HepG2 (cell line): ENCODE measurements at regions not wholly inside any gene's neighbourhood (a gene's known extent, or its start where the extent isn't known, plus 50 kb on each side); places are given as distances from the start of the nearest gene placed in this dataset.

Experiments used
- CCAR2 ChIP-seq: fragments of 200-400 bp; formaldehyde crosslinking; optimal IDR thresholded peaks from 2 replicates; pipeline ENCODE3; 2018; ENCODE audit warnings: low read depth, mild to moderate bottlenecking, low read length, moderate library complexity
- CHD2 ChIP-seq: IDR thresholded peaks from 2 replicates; pipeline ENCODE4 v1.6.1; 2011; ENCODE audit warnings: low read depth, low read length, improper control_type of control experiment
- CTCF ChIP-seq: sonication (generic); formaldehyde crosslinking; IDR thresholded peaks from 2 replicates; pipeline ENCODE4 v1.5.0; 2020; ENCODE audit warnings: mild to moderate bottlenecking, missing genetic modification reagents, moderate library complexity
- EP300 ChIP-seq, 3 experiments: sonication (generic) in 1 of 3; formaldehyde crosslinking in 1 of 3; IDR thresholded peaks; 2 replicates each; pipeline versions ENCODE4 v1.5.1 to v1.6.1; 2011 to 2020; ENCODE audit warnings: low read depth in 2 of 3, low read length in 2 of 3, borderline replicate concordance in 1 of 3, improper control_type of control experiment in 1 of 3, mild to moderate bottlenecking in 1 of 3, missing genetic modification reagents in 1 of 3, moderate library complexity in 1 of 3
- ESRRA ChIP-seq: sonication (generic); formaldehyde crosslinking; IDR thresholded peaks from 2 replicates; pipeline ENCODE4 v1.5.1; 2020; ENCODE audit warnings: mild to moderate bottlenecking, low read depth, missing genetic modification reagents
- MXI1 ChIP-seq: IDR thresholded peaks from 3 replicates; pipeline ENCODE4 v1.6.1; 2012; ENCODE audit warnings: low read depth, low read length, inconsistent platforms, borderline replicate concordance
- SATB2 ChIP-seq: sonication (generic); formaldehyde crosslinking; IDR thresholded peaks from 2 replicates; pipeline ENCODE4 v1.5.0; 2020; ENCODE audit warnings: missing genetic modification reagents
- USF2 ChIP-seq, 2 experiments: sonication (generic) in 1 of 2; formaldehyde crosslinking in 1 of 2; IDR thresholded peaks; 2 replicates each; pipeline versions ENCODE4 v1.5.1 to v1.6.1; 2011 to 2020; ENCODE audit warnings: borderline replicate concordance in 1 of 2, low read depth in 1 of 2, low read length in 1 of 2, mild to moderate bottlenecking in 1 of 2, missing genetic modification reagents in 1 of 2, moderate library complexity in 1 of 2
- ZNF354B ChIP-seq: sonication (generic); formaldehyde crosslinking; IDR thresholded peaks from 2 replicates; pipeline ENCODE4 v1.8.0; 2022; ENCODE audit warnings: mild to moderate bottlenecking, missing genetic modification reagents
- ZNF556 ChIP-seq: sonication (generic); formaldehyde crosslinking; IDR thresholded peaks from 2 replicates; pipeline ENCODE4 v1.4.0; 2020; ENCODE audit warnings: mild to moderate bottlenecking, missing genetic modification reagents, borderline replicate concordance
- ZNF652 ChIP-seq: IDR thresholded peaks from 2 replicates; pipeline ENCODE4 v1.6.1; 2016; ENCODE audit warnings: low read depth, borderline replicate concordance
- TF ChIP-seq, protein P1 (sequence below): sonication (generic); formaldehyde crosslinking; IDR thresholded peaks from 2 replicates; pipeline ENCODE4 v1.8.0; 2023; ENCODE audit warnings: mild to moderate bottlenecking, missing genetic modification reagents
- TF ChIP-seq, protein P2 (sequence below): fragments of 450-650 bp; IDR thresholded peaks from 2 replicates; pipeline ENCODE4 v1.6.1; 2017; ENCODE audit warnings: mild to moderate bottlenecking

DNA sequence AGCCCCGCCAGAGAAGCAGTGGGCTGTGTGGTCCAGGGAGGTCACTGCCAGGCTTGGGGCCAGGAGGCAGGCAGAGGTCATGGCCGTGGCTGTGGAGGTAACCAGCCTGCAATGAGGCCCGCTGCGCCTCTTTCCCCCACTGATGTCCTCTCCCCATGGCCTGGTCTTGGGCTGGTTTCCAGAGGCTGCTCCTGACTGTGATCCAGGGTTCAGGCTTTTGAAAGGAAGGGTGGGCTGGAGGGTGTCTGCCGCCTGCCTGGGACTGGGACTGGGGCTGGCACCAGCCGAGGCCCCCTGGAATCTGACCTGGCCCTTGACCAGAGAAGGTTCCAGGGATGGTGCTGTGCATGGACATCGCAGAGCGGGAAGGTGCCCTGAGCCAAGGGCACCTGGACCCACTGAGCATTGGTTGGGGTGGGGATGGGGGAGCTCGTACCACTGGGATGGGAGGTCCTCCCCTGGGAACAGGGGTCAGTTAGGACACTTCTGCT, 59.6 kb upstream of the THY1 start:
- TF ChIP-seq ZNF556 (CRISPR knock-in tag) (no peak), USF2 (IDR thresholded peaks at IDR 0.05; ENCODE audit: low read depth, low read length) (no peak), USF2 (CRISPR knock-in tag; IDR thresholded peaks at IDR 0.05; ENCODE audit: borderline replicate concordance) (no peak), ESRRA (CRISPR knock-in tag) (no peak), MXI1 (no peak), ZNF354B (no peak), CTCF (CRISPR knock-in tag) (no peak), EP300 (IDR thresholded peaks at IDR 0.05; ENCODE audit: low read depth in 2 of 2, low read length in 2 of 2) (no peak), EP300 (CRISPR knock-in tag; IDR thresholded peaks at IDR 0.05; ENCODE audit: borderline replicate concordance) (no peak), CHD2 (no peak), SATB2 (CRISPR knock-in tag) (no peak), CCAR2 (no peak), ZNF652 (no peak)
- TF ChIP-seq, protein P1, sequence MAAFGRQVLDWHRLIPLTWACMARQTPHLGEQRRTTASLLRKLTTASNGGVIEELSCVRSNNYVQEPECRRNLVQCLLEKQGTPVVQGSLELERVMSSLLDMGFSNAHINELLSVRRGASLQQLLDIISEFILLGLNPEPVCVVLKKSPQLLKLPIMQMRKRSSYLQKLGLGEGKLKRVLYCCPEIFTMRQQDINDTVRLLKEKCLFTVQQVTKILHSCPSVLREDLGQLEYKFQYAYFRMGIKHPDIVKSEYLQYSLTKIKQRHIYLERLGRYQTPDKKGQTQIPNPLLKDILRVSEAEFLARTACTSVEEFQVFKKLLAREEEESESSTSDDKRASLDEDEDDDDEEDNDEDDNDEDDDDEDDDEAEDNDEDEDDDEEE: no peak
- TF ChIP-seq, protein P2, sequence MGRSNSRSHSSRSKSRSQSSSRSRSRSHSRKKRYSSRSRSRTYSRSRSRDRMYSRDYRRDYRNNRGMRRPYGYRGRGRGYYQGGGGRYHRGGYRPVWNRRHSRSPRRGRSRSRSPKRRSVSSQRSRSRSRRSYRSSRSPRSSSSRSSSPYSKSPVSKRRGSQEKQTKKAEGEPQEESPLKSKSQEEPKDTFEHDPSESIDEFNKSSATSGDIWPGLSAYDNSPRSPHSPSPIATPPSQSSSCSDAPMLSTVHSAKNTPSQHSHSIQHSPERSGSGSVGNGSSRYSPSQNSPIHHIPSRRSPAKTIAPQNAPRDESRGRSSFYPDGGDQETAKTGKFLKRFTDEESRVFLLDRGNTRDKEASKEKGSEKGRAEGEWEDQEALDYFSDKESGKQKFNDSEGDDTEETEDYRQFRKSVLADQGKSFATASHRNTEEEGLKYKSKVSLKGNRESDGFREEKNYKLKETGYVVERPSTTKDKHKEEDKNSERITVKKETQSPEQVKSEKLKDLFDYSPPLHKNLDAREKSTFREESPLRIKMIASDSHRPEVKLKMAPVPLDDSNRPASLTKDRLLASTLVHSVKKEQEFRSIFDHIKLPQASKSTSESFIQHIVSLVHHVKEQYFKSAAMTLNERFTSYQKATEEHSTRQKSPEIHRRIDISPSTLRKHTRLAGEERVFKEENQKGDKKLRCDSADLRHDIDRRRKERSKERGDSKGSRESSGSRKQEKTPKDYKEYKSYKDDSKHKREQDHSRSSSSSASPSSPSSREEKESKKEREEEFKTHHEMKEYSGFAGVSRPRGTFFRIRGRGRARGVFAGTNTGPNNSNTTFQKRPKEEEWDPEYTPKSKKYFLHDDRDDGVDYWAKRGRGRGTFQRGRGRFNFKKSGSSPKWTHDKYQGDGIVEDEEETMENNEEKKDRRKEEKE: no peak
